ENCODE measurements at regions not wholly inside any gene's neighbourhood (a gene's known extent, or its start where the extent isn't known, plus 50 kb on each side); places are given as distances from the start of the nearest gene placed in this dataset.

GRCh38 chr5:152135827-152136226 lies 211.2 kb upstream of the GLRA1 start:
- H3K4me3 Mint-ChIP-seq, result no peak overlapping the region
- H3K27ac Mint-ChIP-seq, result no peak overlapping the region
- no peaks in the 10 kb centered on the region for H3K36me3 Mint-ChIP-seq
- no peaks in the 10 kb centered on the region for H3K27me3 ChIP-seq (ENCODE audit: control insufficient read depth, insufficient read depth, low read length)
- H3K27ac ChIP-seq (ENCODE audit: insufficient read depth, low read length, poor library complexity, severe bottlenecking), result no peak overlapping the region
- ATAC-seq (ENCODE audit: low read depth in 2 of 2) (no peak), DNase-seq (no peak)
- peaks cover 0 to 2% (median 0%) of the 10 kb centered on the region in 7 donors for H3K9me3 Mint-ChIP-seq
- H3K4me1 ChIP-seq (ENCODE audit: control insufficient read depth, insufficient read depth, low read length, poor library complexity, severe bottlenecking), result no peaks in the 10 kb centered on the region
- no peak overlapping the region for H3K4me3 ChIP-seq (ENCODE audit: low read depth, low read length)
- peaks cover 0 to 3% (median 1%) of the 10 kb centered on the region in 4 donors for H3K4me1 Mint-ChIP-seq
- no peaks in the 10 kb centered on the region for H3K36me3 ChIP-seq (ENCODE audit: control insufficient read depth, insufficient read depth, low read length)
- no peaks in the 10 kb centered on the region for H3K27me3 Mint-ChIP-seq
- H3K9me3 ChIP-seq (ENCODE audit: control insufficient read depth in 2 of 2, low read length in 2 of 2), result no peaks in the 10 kb centered on the region

- Mint-ChIP-seq H3K4me1 (no peaks in the 10 kb centered on the region), H3K9me3 (no peaks in the 10 kb centered on the region), H3K27ac (no peak overlapping the region), H3K4me3 (no peak overlapping the region), H3K36me3 (no peaks in the 10 kb centered on the region), H3K27me3 (peaks cover 5% of the 10 kb centered on the region)
- Histone ChIP-seq H3K27me3 (ENCODE audit: control insufficient read depth, insufficient read depth, low read length) (no peaks in the 10 kb centered on the region), H3K27ac (ENCODE audit: insufficient read depth, low read length, poor library complexity, severe bottlenecking) (no peak overlapping the region), H3K9me3 (ENCODE audit: control insufficient read depth in 2 of 2, low read length in 2 of 2) (no peaks in the 10 kb centered on the region), H3K4me3 (ENCODE audit: low read depth, low read length) (no peak overlapping the region), H3K4me1 (ENCODE audit: control insufficient read depth, insufficient read depth, low read length, poor library complexity, severe bottlenecking) (no peaks in the 10 kb centered on the region), H3K36me3 (ENCODE audit: control insufficient read depth, insufficient read depth, low read length) (no peaks in the 10 kb centered on the region)
- ATAC-seq (ENCODE audit: low read depth in 2 of 2) (no peak), DNase-seq (no peak)
These were observed 201.1 kb upstream of the GLRA1 start for GRCh38 chr5:152125661-152126205.

- no peak for DNase-seq
- no peaks in the 10 kb centered on the region for H3K36me3 ChIP-seq (ENCODE audit: control insufficient read depth, insufficient read depth, low read length)
- no peaks in the 10 kb centered on the region for H3K9me3 ChIP-seq (ENCODE audit: control insufficient read depth in 2 of 2, low read length in 2 of 2)
- no peak overlapping the region for H3K27ac ChIP-seq (ENCODE audit: insufficient read depth, low read length, poor library complexity, severe bottlenecking)
- Mint-ChIP-seq H3K36me3 (no peaks in the 10 kb centered on the region), H3K4me3 (no peak overlapping the region), H3K27me3 (peaks cover 5% of the 10 kb centered on the region), H3K27ac (no peak overlapping the region), H3K4me1 (no peaks in the 10 kb centered on the region), H3K9me3 (no peaks in the 10 kb centered on the region)
- H3K4me3 ChIP-seq (ENCODE audit: low read depth, low read length), result no peak overlapping the region
- H3K4me1 ChIP-seq (ENCODE audit: control insufficient read depth, insufficient read depth, low read length, poor library complexity, severe bottlenecking), result no peaks in the 10 kb centered on the region
- ATAC-seq (ENCODE audit: low read depth in 2 of 2), result no peak
- H3K27me3 ChIP-seq (ENCODE audit: control insufficient read depth, insufficient read depth, low read length), result no peaks in the 10 kb centered on the region
These were observed 199.9 kb upstream of the GLRA1 start for GRCh38 chr5:152124409-152125041.

DNA sequence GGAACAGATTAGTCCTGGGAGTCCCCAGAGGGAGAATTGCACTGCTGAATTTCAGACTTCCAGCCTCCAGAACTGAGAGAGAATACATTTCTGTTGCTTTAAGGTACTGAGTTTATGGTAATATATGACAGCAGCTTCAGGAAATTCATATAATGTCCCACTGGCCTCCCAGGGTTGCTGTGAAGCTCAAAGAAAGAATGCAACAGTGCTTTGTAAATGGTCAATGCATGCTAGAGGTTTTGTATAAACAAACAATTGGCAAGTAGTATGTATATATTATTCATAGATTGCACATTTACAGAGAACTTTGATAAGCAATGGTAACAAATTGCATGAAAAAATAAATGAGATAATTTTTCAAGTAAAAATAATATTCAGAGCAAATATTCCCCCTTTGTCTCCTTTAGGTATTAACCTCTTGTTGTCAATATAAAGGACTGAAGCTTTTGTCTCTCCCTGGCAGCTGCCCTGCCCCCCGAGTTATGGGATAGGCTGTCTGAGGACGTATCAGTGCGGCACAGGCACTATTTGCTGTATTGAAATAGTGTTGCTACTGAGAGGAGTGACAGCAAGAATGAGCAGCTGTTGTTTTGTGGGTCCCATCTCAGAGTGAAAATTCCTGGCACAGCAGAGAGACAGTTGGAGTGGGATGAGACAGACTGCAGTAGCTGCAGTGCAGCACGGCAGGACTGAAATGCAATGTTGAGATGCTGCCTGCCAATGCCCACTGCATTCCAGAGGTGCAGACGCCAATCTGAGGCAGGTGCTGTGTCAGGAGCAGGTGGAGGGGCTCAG lies 194.2 kb upstream of the GLRA1 start:
- no peaks in the 10 kb centered on the region for H3K36me3 Mint-ChIP-seq
- DNase-seq (no peak), ATAC-seq (ENCODE audit: low read depth in 2 of 2) (no peak)
- H3K27ac ChIP-seq (ENCODE audit: insufficient read depth, low read length, poor library complexity, severe bottlenecking), result no peak overlapping the region
- H3K4me1 ChIP-seq (ENCODE audit: control insufficient read depth, insufficient read depth, low read length, poor library complexity, severe bottlenecking), result no peaks in the 10 kb centered on the region
- H3K4me1 Mint-ChIP-seq, result no peaks in the 10 kb centered on the region
- no peak overlapping the region for H3K4me3 ChIP-seq (ENCODE audit: low read depth, low read length)
- H3K9me3 Mint-ChIP-seq, result peaks cover 0 to 9% (median 0%) of the 10 kb centered on the region in 7 donors
- H3K27ac Mint-ChIP-seq, result no peak overlapping the region
- H3K36me3 ChIP-seq (ENCODE audit: control insufficient read depth, insufficient read depth, low read length), result no peaks in the 10 kb centered on the region
- H3K27me3 Mint-ChIP-seq, result peaks cover 4% of the 10 kb centered on the region
- no peak overlapping the region for H3K4me3 Mint-ChIP-seq
- no peaks in the 10 kb centered on the region for H3K9me3 ChIP-seq (ENCODE audit: control insufficient read depth in 2 of 2, low read length in 2 of 2)
- H3K27me3 ChIP-seq (ENCODE audit: control insufficient read depth, insufficient read depth, low read length), result peaks cover 1% of the 10 kb centered on the region

DNA sequence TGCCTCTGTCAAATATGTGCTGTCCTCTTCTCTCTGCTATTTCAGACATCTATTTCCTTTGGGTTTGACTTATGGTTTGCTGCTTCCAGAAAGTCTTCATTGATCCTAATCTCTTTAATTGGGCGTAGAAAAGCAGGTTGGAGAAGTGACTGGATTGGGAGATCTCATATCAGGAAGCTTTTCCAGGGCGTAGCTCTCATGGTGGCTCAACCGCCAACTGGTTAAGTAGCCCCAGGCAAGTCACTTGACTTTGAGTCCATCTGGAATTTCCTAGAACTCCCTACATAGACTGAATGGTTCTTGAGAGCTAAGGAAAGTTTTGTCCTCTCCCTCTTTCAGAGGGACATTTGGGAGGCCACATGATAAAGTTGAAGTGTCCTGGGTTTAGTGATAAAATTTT lies 192.3 kb upstream of the GLRA1 start:
- H3K27ac ChIP-seq (ENCODE audit: insufficient read depth, low read length, poor library complexity, severe bottlenecking), result no peak overlapping the region
- Mint-ChIP-seq H3K4me1 (peaks cover 0 to 9% (median 6%) of the 10 kb centered on the region in 4 donors), H3K36me3 (no peaks in the 10 kb centered on the region), H3K27me3 (peaks cover 4% of the 10 kb centered on the region), H3K4me3 (no peak overlapping the region), H3K9me3 (peaks cover 0 to 9% (median 0%) of the 10 kb centered on the region in 7 donors), H3K27ac (no peak overlapping the region)
- ATAC-seq (ENCODE audit: low read depth in 2 of 2) (no peak), DNase-seq (no peak)
- H3K4me1 ChIP-seq (ENCODE audit: control insufficient read depth, insufficient read depth, low read length, poor library complexity, severe bottlenecking), result no peaks in the 10 kb centered on the region
- H3K9me3 ChIP-seq (ENCODE audit: control insufficient read depth in 2 of 2, low read length in 2 of 2), result no peaks in the 10 kb centered on the region
- H3K4me3 ChIP-seq (ENCODE audit: low read depth, low read length), result no peak overlapping the region
- peaks cover 1% of the 10 kb centered on the region for H3K27me3 ChIP-seq (ENCODE audit: control insufficient read depth, insufficient read depth, low read length)
- H3K36me3 ChIP-seq (ENCODE audit: control insufficient read depth, insufficient read depth, low read length), result no peaks in the 10 kb centered on the region

GRCh38 chr5:152113401-152113800 lies 188.8 kb upstream of the GLRA1 start:
- Mint-ChIP-seq H3K36me3 (no peaks in the 10 kb centered on the region), H3K27me3 (peaks cover 4% of the 10 kb centered on the region), H3K4me3 (no peak overlapping the region), H3K4me1 (peaks cover 0 to 9% (median 6%) of the 10 kb centered on the region in 4 donors), H3K9me3 (peaks cover 0 to 9% (median 1%) of the 10 kb centered on the region in 7 donors), H3K27ac (peak overlapping the region in 1 of 3 donors; percentile 87)
- ATAC-seq (ENCODE audit: low read depth in 2 of 2) (peak; percentile 92 to 93), DNase-seq (peak; percentile 9 to 38 (median 33))
- no peaks in the 10 kb centered on the region for H3K4me1 ChIP-seq (ENCODE audit: control insufficient read depth, insufficient read depth, low read length, poor library complexity, severe bottlenecking)
- H3K9me3 ChIP-seq (ENCODE audit: control insufficient read depth in 2 of 2, low read length in 2 of 2), result no peaks in the 10 kb centered on the region
- H3K36me3 ChIP-seq (ENCODE audit: control insufficient read depth, insufficient read depth, low read length), result no peaks in the 10 kb centered on the region
- H3K4me3 ChIP-seq (ENCODE audit: low read depth, low read length), result no peak overlapping the region
- H3K27ac ChIP-seq (ENCODE audit: insufficient read depth, low read length, poor library complexity, severe bottlenecking), result no peak overlapping the region
- peaks cover 1% of the 10 kb centered on the region for H3K27me3 ChIP-seq (ENCODE audit: control insufficient read depth, insufficient read depth, low read length)

DNA sequence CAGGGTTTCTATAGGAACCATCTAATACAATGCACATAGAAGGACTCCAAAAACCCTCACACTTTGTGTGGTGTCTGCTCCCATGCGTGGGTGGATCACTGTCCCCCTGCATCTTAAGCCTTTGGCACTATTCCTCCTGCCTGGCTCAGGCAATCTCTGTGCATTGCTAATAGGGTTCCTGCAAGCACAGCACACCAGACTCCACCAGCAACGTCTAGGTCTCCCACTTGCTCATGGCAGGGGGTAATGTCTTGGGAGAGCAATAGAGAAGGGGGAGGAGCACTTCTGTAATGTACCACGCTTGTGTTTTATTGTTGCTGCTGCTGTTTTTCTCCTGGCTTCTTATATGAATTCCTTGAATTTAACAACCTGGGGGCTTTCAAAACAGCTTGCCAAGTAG lies 182.6 kb upstream of the GLRA1 start:
- H3K27me3 Mint-ChIP-seq, result peaks cover 8% of the 10 kb centered on the region
- no peak overlapping the region for H3K27ac Mint-ChIP-seq
- Histone ChIP-seq H3K9me3 (ENCODE audit: control insufficient read depth in 2 of 2, low read length in 2 of 2) (peaks cover 0 to 3% of the 10 kb centered on the region in 2 experiments), H3K36me3 (ENCODE audit: control insufficient read depth, insufficient read depth, low read length) (no peaks in the 10 kb centered on the region), H3K27me3 (ENCODE audit: control insufficient read depth, insufficient read depth, low read length) (no peaks in the 10 kb centered on the region), H3K4me1 (ENCODE audit: control insufficient read depth, insufficient read depth, low read length, poor library complexity, severe bottlenecking) (no peaks in the 10 kb centered on the region), H3K27ac (ENCODE audit: insufficient read depth, low read length, poor library complexity, severe bottlenecking) (no peak overlapping the region), H3K4me3 (ENCODE audit: low read depth, low read length) (no peak overlapping the region)
- no peak for DNase-seq
- no peaks in the 10 kb centered on the region for H3K36me3 Mint-ChIP-seq
- no peak for ATAC-seq (ENCODE audit: low read depth in 2 of 2)
- H3K4me3 Mint-ChIP-seq, result no peak overlapping the region
- peaks cover 0 to 3% (median 0%) of the 10 kb centered on the region in 4 donors for H3K4me1 Mint-ChIP-seq
- peaks cover 0 to 13% (median 1%) of the 10 kb centered on the region in 7 donors for H3K9me3 Mint-ChIP-seq

All from CD4-positive, CD25-positive, alpha-beta regulatory T cell (primary cell).